Bronchial epithelial cell (primary cell): ENCODE measurements at regions not wholly inside any gene's neighbourhood (a gene's known extent, or its start where the extent isn't known, plus 50 kb on each side); places are given as distances from the start of the nearest gene placed in this dataset.

ENCODE experiments used
- DNase-seq: peaks from one replicate; pipeline ENCODE4 v3.0.0-alpha.2; 2010; ENCODE audit warnings: low read depth
- FAIRE-seq: peaks from 2 replicates; lab custom pipeline; 2011; peaks lifted over from hg19 to GRCh38; lab: Jason Lieb, UNC
- H3K27me3 ChIP-seq: 2 replicates; pipeline ENCODE4 v1.5.1; 2011; ENCODE audit warnings: low read length; ENCODE audit not compliant: control insufficient read depth, insufficient read depth
- H3K36me3 ChIP-seq: 2 replicates; pipeline ENCODE4 v1.5.1; 2011; ENCODE audit warnings: low read length; ENCODE audit not compliant: control insufficient read depth, insufficient read depth
- H3K4me3 ChIP-seq: 2 replicates; pipeline ENCODE4 v1.5.1; 2011; ENCODE audit warnings: mild to moderate bottlenecking, low read depth, low read length, control low read depth
- TF ChIP-seq, protein P1 (sequence below): IDR thresholded peaks from 2 replicates; pipeline ENCODE4 v1.5.1; 2011; ENCODE audit warnings: mild to moderate bottlenecking, moderate library complexity, low read length, control low read depth, inconsistent platforms; ENCODE audit not compliant: insufficient read depth, severe bottlenecking

DNA sequence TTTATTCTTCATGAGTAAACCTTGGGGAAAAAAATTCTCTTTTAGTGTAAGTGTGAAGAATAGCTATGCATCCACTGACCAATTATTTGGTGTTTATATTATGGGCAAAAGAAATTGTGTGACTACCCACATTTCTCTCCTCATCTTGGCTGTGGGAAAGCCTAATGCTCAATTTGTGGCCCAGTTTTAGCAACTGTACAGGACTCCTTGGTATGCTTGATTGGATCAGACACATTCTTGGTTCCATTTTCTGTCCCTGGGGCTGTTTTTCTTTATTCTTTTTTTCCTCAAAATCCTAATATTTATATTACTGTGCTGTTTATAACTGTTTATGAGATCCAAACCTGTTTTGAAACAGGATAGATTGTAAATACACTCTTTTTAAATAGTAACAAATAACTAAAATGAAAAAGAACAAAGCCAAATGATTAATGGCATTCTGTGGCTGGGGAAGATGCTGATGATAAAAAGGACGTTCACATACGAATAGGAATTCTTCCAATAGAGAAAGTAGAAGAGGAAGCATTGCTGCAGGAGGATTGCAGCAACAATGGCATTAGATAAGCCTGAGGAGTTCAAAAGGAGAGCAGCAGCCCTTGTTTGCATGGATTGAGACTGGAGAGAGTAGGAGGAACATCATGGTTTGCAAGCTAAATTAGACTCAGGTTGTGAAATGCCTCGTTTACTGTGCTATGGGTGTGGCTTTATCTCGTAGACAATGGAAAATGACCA lies 580.5 kb downstream of the INHBA start:
- H3K27me3 ChIP-seq = no peaks in the 10 kb centered on the region
- TF ChIP-seq, protein P1, sequence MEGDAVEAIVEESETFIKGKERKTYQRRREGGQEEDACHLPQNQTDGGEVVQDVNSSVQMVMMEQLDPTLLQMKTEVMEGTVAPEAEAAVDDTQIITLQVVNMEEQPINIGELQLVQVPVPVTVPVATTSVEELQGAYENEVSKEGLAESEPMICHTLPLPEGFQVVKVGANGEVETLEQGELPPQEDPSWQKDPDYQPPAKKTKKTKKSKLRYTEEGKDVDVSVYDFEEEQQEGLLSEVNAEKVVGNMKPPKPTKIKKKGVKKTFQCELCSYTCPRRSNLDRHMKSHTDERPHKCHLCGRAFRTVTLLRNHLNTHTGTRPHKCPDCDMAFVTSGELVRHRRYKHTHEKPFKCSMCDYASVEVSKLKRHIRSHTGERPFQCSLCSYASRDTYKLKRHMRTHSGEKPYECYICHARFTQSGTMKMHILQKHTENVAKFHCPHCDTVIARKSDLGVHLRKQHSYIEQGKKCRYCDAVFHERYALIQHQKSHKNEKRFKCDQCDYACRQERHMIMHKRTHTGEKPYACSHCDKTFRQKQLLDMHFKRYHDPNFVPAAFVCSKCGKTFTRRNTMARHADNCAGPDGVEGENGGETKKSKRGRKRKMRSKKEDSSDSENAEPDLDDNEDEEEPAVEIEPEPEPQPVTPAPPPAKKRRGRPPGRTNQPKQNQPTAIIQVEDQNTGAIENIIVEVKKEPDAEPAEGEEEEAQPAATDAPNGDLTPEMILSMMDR = no peak
- no peak overlapping the region for H3K4me3 ChIP-seq
- FAIRE-seq (no peak), DNase-seq (no peak)
- no peaks in the 10 kb centered on the region for H3K36me3 ChIP-seq

DNA sequence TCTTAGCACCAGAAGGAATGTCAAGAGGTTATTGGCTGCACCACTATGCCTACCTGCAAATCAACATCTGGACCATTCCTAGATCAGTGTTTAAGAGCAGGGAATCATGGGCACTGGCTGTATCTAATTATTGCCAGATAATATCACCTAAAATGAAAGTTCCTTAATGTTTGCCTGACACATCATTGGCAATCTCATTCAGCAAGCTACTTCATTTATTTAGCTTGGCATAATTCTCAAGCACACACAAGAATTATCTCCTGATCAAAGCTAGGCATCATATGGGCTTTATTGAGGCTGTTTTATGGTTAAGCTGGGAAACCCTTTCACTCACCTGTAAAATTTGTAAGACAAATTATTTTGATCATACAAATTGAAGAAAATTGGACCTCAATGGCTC lies 581.7 kb downstream of the INHBA start:
- Histone ChIP-seq H3K4me3 (no peak overlapping the region), H3K36me3 (no peaks in the 10 kb centered on the region), H3K27me3 (no peaks in the 10 kb centered on the region)
- no peak for DNase-seq
- TF ChIP-seq, protein P1 = no peak
- no peak for FAIRE-seq

DNA sequence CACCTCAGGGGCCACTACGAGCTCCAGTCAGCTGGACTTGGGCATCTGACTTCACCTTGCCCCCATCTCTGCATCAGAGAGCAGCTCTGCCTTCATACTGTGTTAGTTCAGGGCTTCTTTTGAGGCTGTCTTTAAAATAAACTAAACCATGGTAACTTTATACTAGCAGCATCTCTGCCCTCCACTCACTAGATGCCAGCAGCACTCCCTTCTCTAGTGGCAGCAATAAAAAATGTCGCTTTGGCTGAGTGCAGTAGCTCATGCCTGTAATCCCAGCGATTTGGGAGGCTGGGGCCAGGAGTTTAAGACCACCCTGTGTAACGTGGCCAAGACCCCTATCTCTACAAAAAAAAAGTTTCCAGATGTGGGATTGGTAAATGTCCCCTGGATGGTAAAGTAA lies 584.4 kb downstream of the INHBA start:
- H3K27me3 ChIP-seq = no peaks in the 10 kb centered on the region
- no peaks in the 10 kb centered on the region for H3K36me3 ChIP-seq
- DNase-seq = no peak
- no peak for FAIRE-seq
- TF ChIP-seq, protein P1 = no peak
- no peak overlapping the region for H3K4me3 ChIP-seq

DNA sequence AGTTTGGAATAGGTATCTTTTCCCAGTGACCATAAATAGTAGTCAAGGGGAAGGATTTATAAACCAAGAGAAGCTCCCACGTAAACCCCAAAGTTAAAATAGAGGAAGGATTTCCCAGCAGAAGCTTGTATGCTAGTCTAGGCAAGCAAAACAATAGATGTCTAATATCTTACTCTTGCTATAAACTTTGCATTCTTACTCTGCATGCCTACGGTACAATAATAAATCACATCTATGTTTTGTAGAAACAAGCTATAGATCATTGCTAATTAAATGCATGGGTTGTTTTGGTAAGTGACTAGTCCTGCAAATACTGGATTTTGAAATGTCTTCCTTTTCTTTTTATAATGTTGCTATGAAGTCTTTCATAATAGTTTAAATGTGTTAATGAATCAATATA lies 585.5 kb downstream of the INHBA start:
- no peak overlapping the region for H3K4me3 ChIP-seq
- TF ChIP-seq, protein P1 = no peak
- DNase-seq = peak; percentile 93
- no peaks in the 10 kb centered on the region for H3K36me3 ChIP-seq
- no peaks in the 10 kb centered on the region for H3K27me3 ChIP-seq
- FAIRE-seq = no peak

DNA sequence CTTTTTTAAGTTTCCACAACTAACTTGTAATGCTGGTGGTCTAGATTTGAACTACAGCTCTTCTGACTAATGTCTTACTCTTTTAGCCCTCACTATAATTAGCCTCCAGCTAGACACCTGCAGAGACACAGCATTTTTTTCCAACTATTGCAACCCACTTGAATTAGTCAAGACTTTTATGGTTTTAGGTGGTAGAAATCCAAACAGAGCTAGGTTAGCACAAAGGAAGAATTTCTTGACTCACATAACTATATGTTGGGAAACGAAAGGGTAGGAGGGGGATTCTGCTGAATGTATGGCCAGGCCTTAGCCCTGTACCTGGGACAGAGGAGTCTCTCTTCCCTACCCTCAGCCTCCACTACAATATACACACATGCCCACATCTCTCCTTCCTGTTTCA lies 586.1 kb downstream of the INHBA start:
- Histone ChIP-seq H3K36me3 (no peaks in the 10 kb centered on the region), H3K4me3 (no peak overlapping the region), H3K27me3 (no peaks in the 10 kb centered on the region)
- FAIRE-seq (no peak), DNase-seq (peak; percentile 94)
- TF ChIP-seq, protein P1 = no peak

DNA sequence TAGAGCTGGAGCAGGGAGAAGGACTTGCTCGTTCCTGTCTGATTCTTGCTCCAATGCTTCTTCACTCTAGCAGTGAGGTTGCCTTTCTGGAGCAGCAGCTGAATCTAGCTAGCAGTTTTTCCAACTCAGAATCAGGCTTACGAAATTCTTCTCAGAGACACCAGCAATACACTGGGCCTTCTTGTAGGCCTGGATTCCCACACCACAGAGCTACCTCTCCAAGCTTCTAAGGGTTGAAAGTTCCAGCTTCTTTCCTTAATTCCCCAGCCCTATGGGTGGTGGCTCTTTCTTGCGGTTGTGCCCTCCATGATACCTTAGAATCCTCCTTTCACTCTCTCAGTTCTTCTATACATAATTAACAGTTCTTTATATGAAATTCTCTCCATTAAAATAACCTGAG lies 586.6 kb downstream of the INHBA start:
- no peak overlapping the region for H3K4me3 ChIP-seq
- no peaks in the 10 kb centered on the region for H3K27me3 ChIP-seq
- H3K36me3 ChIP-seq = no peaks in the 10 kb centered on the region
- FAIRE-seq (peak; percentile 50), DNase-seq (no peak)
- TF ChIP-seq, protein P1 = no peak
